Common myeloid progenitor, CD34-positive (primary cell): ENCODE measurements at regions not wholly inside any gene's neighbourhood (a gene's known extent, or its start where the extent isn't known, plus 50 kb on each side); places are given as distances from the start of the nearest gene placed in this dataset.

Experiments
- CTCF ChIA-PET: fragments of 350-600 bp; sonication (Branson Sonifier 250); formaldehyde crosslinking; loops from one replicate; lab custom pipeline; 2021; ENCODE audit warnings: antibody characterized with exemption; lab: Charles Lee
- POLR2A ChIA-PET: fragments of 350-600 bp; sonication (Branson Sonifier 250); formaldehyde crosslinking; loops from one replicate; lab custom pipeline; 2021; ENCODE audit warnings: antibody characterized with exemption; lab: Charles Lee
- DNase-seq, 3 donors: peaks; one replicate each; pipeline versions ENCODE4 v3.0.0 to v3.0.0-alpha.2; 2013
- H3K27ac ChIP-seq, 2 experiments: 1 replicate in 1 of 2; 2 replicates in 1 of 2; pipeline ENCODE4 v1.7.0; 2013; ENCODE audit warnings: inconsistent platforms in 2 of 2, low read length in 2 of 2, mild to moderate bottlenecking in 2 of 2, low read depth in 1 of 2, moderate library complexity in 1 of 2; ENCODE audit not compliant: severe bottlenecking in 2 of 2, insufficient read depth in 1 of 2, poor library complexity in 1 of 2
- H3K27me3 ChIP-seq, 5 experiments: replicated peaks in 2 of 5; 1 replicate in 3 of 5; 2 replicates in 2 of 5; pipeline versions ENCODE4 v1.6.1 to v1.7.0; 2013; ENCODE audit warnings: low read length in 4 of 5, mild to moderate bottlenecking in 2 of 5, moderate library complexity in 2 of 5, inconsistent platforms in 1 of 5; ENCODE audit not compliant: insufficient read depth in 5 of 5, control insufficient read depth in 4 of 5
- H3K36me3 ChIP-seq, 4 experiments: 1 replicate in 2 of 4; 2 replicates in 2 of 4; pipeline versions ENCODE4 v1.6.1 to v1.7.0; 2013; ENCODE audit warnings: low read length in 3 of 4, control low read depth in 1 of 4, mild to moderate bottlenecking in 1 of 4; ENCODE audit not compliant: control insufficient read depth in 4 of 4, insufficient read depth in 4 of 4
- H3K4me1 ChIP-seq, 4 experiments: 1 replicate in 3 of 4; 2 replicates in 1 of 4; pipeline versions ENCODE4 v1.6.1 to v1.7.1; 2013; ENCODE audit warnings: low read length in 3 of 4, mild to moderate bottlenecking in 3 of 4, control low read depth in 1 of 4, inconsistent platforms in 1 of 4, moderate library complexity in 1 of 4; ENCODE audit not compliant: control insufficient read depth in 4 of 4, insufficient read depth in 4 of 4; ENCODE audit errors: control extremely low read depth in 1 of 4
- H3K4me3 ChIP-seq, 7 experiments: 1 replicate in 4 of 7; 2 replicates in 3 of 7; pipeline versions ENCODE4 v1.5.1 to v1.7.0; 2013; ENCODE audit warnings: mild to moderate bottlenecking in 7 of 7, low read length in 6 of 7, moderate library complexity in 6 of 7, inconsistent platforms in 2 of 7, low read depth in 2 of 7, control low read depth in 1 of 7; ENCODE audit not compliant: insufficient read depth in 4 of 7, control insufficient read depth in 1 of 7; ENCODE audit errors: extremely low read depth in 1 of 7
- H3K9me3 ChIP-seq, 5 experiments: 1 replicate in 4 of 5; 2 replicates in 1 of 5; pipeline versions ENCODE4 v1.6.1 to v1.7.1; 2013; ENCODE audit warnings: low read length in 4 of 5, mild to moderate bottlenecking in 2 of 5, inconsistent platforms in 1 of 5, low read depth in 1 of 5, moderate library complexity in 1 of 5; ENCODE audit not compliant: control insufficient read depth in 4 of 5, insufficient read depth in 2 of 5; ENCODE audit errors: control extremely low read depth in 1 of 5
- WGBS: methylation state at CpG from one replicate; pipeline ENCODE4 v1.1.5; 2013; ENCODE audit not compliant: insufficient coverage; 5-methylcytosine and 5-hydroxymethylcytosine counted together

DNA sequence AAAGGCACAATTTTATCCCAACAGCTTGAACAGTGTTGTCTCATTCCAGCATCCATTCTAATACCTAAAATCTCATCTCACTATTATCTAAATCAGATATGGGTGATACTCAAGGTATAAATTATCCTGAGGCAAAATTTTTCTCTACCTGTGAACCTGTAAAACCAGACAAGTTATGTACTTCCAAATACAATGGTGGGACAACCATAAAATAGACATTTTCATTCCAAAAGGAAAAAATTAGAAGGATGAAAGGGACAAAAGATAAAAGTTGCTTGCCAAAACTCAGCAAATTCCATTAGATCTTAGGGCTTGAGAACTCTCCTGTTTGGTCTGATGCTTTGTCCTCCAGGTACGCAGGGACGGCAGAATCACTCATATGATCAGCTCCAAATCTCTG is 650.5 kb downstream of the ADGRL2 start:
- ChIA-PET POLR2A (no interaction called here), CTCF (interaction anchor here (1.1 kb wide), 1 partner anchor 15 kb away, joined by 3 read pairs; no protein-coding TSS in a partner anchor)
- no peak for DNase-seq
- WGBS: 100% methylated on average over 2 of the region's 2 CpGs
- Histone ChIP-seq H3K27me3 (no peaks in the 10 kb centered on the region), H3K9me3 (peaks cover 0 to 16% (median 3%) of the 10 kb centered on the region in 5 experiments), H3K27ac (no peak overlapping the region), H3K36me3 (no peaks in the 10 kb centered on the region), H3K4me3 (no peak overlapping the region), H3K4me1 (peaks cover 0 to 3% (median 0%) of the 10 kb centered on the region in 4 experiments)

DNA sequence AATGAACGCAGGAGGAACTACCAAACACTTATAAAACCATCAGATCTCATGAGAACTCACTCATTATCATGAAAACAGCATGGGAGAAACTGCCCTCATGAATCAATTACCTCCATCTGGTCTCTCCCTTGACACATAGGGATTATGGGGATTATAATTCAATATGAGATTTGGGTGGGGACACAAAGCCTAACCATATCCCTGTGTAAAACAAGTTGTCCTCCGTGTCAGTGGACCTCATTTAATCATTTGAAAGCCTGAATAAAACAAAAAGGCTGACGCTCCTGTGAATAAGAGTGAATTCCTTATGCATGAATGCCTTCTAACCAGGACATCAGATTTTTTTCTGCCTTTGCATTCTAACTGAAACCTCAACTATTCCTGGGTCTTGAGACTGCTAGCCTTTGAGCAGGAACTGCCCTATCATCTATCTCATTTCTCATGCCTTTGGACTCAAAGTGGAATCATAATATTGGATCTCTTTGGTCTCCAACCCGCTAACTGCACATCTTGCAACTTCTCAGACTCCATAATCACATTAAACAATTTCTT is 648.8 kb downstream of the ADGRL2 start:
- no peak overlapping the region for H3K4me3 ChIP-seq
- no peak for DNase-seq
- H3K27ac ChIP-seq: no peak overlapping the region
- peaks cover 0 to 16% (median 3%) of the 10 kb centered on the region in 5 experiments for H3K9me3 ChIP-seq
- H3K27me3 ChIP-seq: no peaks in the 10 kb centered on the region
- ChIA-PET CTCF (no interaction called here), POLR2A (no interaction called here)
- no peaks in the 10 kb centered on the region for H3K4me1 ChIP-seq
- no peaks in the 10 kb centered on the region for H3K36me3 ChIP-seq
- 100% methylated on average over 4 of the region's 4 CpGs for WGBS

DNA sequence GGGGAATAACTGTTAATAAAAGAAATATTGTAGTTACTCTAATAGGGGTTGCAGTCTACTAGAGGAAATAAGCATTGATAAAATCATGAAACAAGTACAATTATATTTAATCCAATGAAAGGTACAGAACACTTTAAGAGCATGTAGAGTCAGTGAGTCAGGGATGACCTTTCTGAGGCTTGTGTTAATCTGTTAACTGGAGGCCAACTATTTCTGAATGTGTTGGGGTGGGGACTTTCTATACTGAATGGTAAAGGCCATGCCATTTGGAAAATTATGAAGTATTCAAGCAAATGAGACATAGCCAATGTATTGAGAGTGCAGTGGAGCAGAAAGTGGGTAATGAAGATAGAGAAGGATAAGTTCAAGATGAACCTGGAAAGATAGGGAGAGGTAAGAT is 646.2 kb downstream of the ADGRL2 start:
- H3K9me3 ChIP-seq: peaks cover 0 to 6% (median 1%) of the 10 kb centered on the region in 5 experiments
- ChIA-PET CTCF (no interaction called here), POLR2A (no interaction called here)
- H3K36me3 ChIP-seq: no peaks in the 10 kb centered on the region
- H3K4me1 ChIP-seq: no peaks in the 10 kb centered on the region
- no peak overlapping the region for H3K27ac ChIP-seq
- no peak overlapping the region for H3K4me3 ChIP-seq
- no peaks in the 10 kb centered on the region for H3K27me3 ChIP-seq
- DNase-seq: no peak

DNA sequence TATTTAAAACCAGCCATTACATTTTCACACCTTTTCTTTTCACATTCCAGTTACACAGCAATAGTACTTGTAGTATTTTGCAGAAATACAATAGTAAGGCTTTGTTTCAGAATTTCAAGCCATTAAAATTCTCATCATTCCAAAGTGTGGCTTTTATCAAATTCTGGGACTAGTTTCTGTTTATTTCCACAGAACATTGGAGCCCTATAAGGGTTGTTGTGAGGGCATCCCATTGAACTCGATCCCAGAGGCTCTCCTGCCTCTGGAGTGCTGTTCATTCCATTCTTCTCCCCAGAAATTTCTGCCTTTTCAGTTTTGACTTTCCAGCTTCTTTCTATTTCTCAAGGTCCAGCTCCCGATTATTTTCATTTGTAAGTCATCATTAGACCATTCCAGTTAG is 645.5 kb downstream of the ADGRL2 start:
- DNase-seq: no peak
- CTCF ChIA-PET: no interaction called here

GRCh38 chr1:82445827-82446226 is 645.1 kb downstream of the ADGRL2 start:
- Histone ChIP-seq H3K4me1 (no peaks in the 10 kb centered on the region), H3K27ac (no peak overlapping the region), H3K36me3 (no peaks in the 10 kb centered on the region), H3K9me3 (no peaks in the 10 kb centered on the region), H3K4me3 (no peak overlapping the region), H3K27me3 (no peaks in the 10 kb centered on the region)
- no CpG with 5 or more reads among the region's 3 CpGs for WGBS
- DNase-seq: no peak
- ChIA-PET CTCF (no interaction called here), POLR2A (interaction anchor here (0.9 kb wide), 1 partner anchor 651 kb away, joined by 4 read pairs; no protein-coding TSS in a partner anchor)

More for the DNA sequence above, 645.5 kb downstream of the ADGRL2 start:
- WGBS: 100% methylated on average over 1 of the region's 2 CpGs
- no peaks in the 10 kb centered on the region for H3K36me3 ChIP-seq
- POLR2A ChIA-PET: no interaction called here
- no peak overlapping the region for H3K27ac ChIP-seq
- H3K4me3 ChIP-seq: no peak overlapping the region
- H3K4me1 ChIP-seq: no peaks in the 10 kb centered on the region
- peaks cover 0 to 1% (median 0%) of the 10 kb centered on the region in 5 experiments for H3K9me3 ChIP-seq
- no peaks in the 10 kb centered on the region for H3K27me3 ChIP-seq

DNA sequence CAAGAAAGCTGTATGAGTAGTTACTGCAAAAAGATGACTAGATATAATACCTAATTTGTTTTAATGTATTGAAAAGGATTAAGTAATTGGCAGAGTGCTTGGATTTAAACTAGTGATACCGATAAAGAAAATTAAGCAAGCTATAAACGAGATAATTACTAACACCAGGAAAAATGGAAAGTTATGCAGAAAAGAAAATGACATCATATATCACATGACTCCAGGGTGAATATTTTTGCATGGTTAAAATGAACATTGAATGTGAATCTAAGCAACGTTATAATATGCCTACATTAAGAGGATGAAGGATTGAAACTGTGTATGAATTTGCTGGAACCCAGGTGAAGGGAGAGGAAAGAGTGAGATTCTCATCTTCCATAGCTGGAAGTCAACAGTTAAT is 644.4 kb downstream of the ADGRL2 start:
- no CpG with 5 or more reads among the region's 3 CpGs for WGBS
- CTCF ChIA-PET: no interaction called here
- Histone ChIP-seq H3K4me3 (no peak overlapping the region), H3K27ac (no peak overlapping the region), H3K9me3 (no peaks in the 10 kb centered on the region), H3K27me3 (no peaks in the 10 kb centered on the region), H3K36me3 (no peaks in the 10 kb centered on the region), H3K4me1 (no peaks in the 10 kb centered on the region)
- POLR2A ChIA-PET: interaction anchor here (0.9 kb wide), 1 partner anchor 652 kb away, joined by 4 read pairs; no protein-coding TSS in a partner anchor
- no peak for DNase-seq

- POLR2A ChIA-PET: no interaction called here
These were observed 640.7 kb downstream of the ADGRL2 start for GRCh38 chr1:82441402-82441801.

More at GRCh38 chr1:82441402-82441801, 640.7 kb downstream of the ADGRL2 start:
- Histone ChIP-seq H3K27ac (no peak overlapping the region), H3K27me3 (no peaks in the 10 kb centered on the region), H3K36me3 (no peaks in the 10 kb centered on the region), H3K4me3 (no peak overlapping the region), H3K9me3 (no peaks in the 10 kb centered on the region), H3K4me1 (no peaks in the 10 kb centered on the region)
- CTCF ChIA-PET: no interaction called here
- 94% methylated on average over 3 of the region's 4 CpGs for WGBS
- no peak for DNase-seq
